Activated naive CD8-positive, alpha-beta T cell treated with anti-CD3 and anti-CD28 coated beads, Interleukin-2, amount 10 ng/mL, durations not matched to agents 7 days and 5 days (primary cell): ENCODE measurements at regions not wholly inside any gene's neighbourhood (a gene's known extent, or its start where the extent isn't known, plus 50 kb on each side); places are given as distances from the start of the nearest gene placed in this dataset.
"Not testable (repeated sequence)": the region's sequence is repeated elsewhere in the genome, so short reads cannot be mapped to it uniquely, and the experiment has no call there.

ENCODE experiments used
- ATAC-seq: fragments of 150-1000 bp; cut with Tn5 transposase; one replicate; pipeline ENCODE4 v1.10.0; 2021; ENCODE audit warnings: low read depth, moderate library complexity
- POLR2A ChIA-PET: fragments of 350-600 bp; sonication (Branson Sonifier 250); formaldehyde crosslinking; loops from one replicate; lab custom pipeline; 2021; ENCODE audit warnings: antibody characterized with exemption; lab: Charles Lee
- DNase-seq: peaks from one replicate; pipeline ENCODE4 v3.0.0; 2021
- H3K27ac Mint-ChIP-seq: one replicate; pipeline ENCODE4 v1.8.0; 2022; ENCODE audit warnings: mild to moderate bottlenecking, mixed read lengths
- H3K27me3 Mint-ChIP-seq: one replicate; pipeline ENCODE4 v1.8.0; 2022; ENCODE audit warnings: mild to moderate bottlenecking, moderate library complexity, mixed read lengths
- H3K36me3 Mint-ChIP-seq: one replicate; pipeline ENCODE4 v1.8.0; 2021; ENCODE audit warnings: mild to moderate bottlenecking, mixed read lengths
- H3K4me1 Mint-ChIP-seq: one replicate; pipeline ENCODE4 v1.8.0; 2021; ENCODE audit warnings: mixed read lengths
- H3K4me3 Mint-ChIP-seq: one replicate; pipeline ENCODE4 v1.8.0; 2022; ENCODE audit warnings: mild to moderate bottlenecking, moderate library complexity, mixed read lengths
- H3K9me3 Mint-ChIP-seq: one replicate; pipeline ENCODE4 v1.8.0; 2021; ENCODE audit warnings: mixed read lengths

DNA sequence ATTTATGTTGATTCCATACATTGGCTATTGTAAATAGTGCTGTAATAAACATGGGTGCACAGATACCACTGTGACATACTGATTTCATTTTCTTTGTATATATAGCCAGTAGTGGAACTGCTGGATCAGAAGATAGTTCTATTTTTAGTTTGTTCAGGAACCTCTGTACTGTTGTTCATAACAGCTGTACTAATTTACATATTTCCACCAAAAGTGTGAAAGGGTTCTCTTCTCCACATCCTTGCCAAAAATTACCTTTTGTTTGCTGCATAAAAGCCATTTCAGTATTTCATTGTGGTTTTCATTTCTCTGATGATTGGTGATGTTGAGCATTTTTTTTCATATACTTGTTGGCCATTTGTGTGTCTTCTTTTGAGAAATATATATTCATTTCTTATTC lies 1962.1 kb downstream of the PCDH9 start:
- Mint-ChIP-seq H3K4me3 (no peak overlapping the region), H3K4me1 (no peaks in the 10 kb centered on the region), H3K27me3 (no peaks in the 10 kb centered on the region), H3K9me3 (peaks cover 5% of the 10 kb centered on the region), H3K27ac (no peak overlapping the region), H3K36me3 (no peaks in the 10 kb centered on the region)
- DNase-seq = no peak
- POLR2A ChIA-PET = no interaction called here
- no peak for ATAC-seq

DNA sequence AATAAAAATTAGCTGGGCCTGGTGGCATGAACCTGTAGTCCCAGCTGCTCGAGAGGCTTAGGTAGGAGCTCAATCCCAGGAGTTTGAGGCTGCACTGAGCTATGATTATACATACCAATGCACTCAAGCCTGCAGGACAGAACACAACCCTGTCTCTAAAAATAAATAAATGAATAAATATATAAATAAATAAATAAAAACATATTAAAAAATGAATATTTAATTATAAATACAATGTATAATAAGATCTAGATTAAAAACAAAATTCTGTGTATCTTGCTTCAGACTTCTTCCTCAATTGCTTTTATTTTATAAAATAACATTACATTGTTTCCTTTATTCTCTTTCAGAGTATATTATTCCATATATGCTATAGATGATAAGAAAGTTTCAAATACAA lies 1964.1 kb downstream of the PCDH9 start:
- DNase-seq = no peak
- H3K27ac Mint-ChIP-seq = no peak overlapping the region
- POLR2A ChIA-PET = no interaction called here
- H3K9me3 Mint-ChIP-seq = peaks cover 5% of the 10 kb centered on the region
- no peaks in the 10 kb centered on the region for H3K27me3 Mint-ChIP-seq
- no peak overlapping the region for H3K4me3 Mint-ChIP-seq
- H3K36me3 Mint-ChIP-seq = no peaks in the 10 kb centered on the region
- H3K4me1 Mint-ChIP-seq = no peaks in the 10 kb centered on the region
- no peak for ATAC-seq

DNA sequence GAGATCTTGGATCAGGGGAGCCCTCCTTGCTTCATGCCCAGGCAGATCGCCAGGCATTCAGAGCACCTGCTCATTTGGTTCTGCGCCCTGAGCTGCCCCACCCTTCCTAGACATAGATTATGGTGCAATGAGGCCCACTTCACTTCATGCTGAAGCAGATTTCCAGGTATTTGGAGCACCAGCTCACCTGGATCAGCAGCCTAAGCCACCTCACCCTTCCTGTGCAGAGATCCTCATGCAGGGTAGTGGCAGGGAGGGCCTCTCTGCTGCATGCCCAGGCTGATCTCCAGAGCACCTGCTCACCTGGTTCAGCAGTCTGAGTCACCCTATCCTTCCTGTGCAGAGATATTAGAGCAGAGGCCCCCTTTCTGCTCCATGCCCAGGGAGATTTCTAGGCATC lies 1966.1 kb downstream of the PCDH9 start:
- DNase-seq (no peak), ATAC-seq (no peak)
- no peak overlapping the region for H3K27ac Mint-ChIP-seq
- H3K27me3 Mint-ChIP-seq = no peaks in the 10 kb centered on the region
- POLR2A ChIA-PET = no interaction called here
- H3K4me3 Mint-ChIP-seq = no peak overlapping the region
- H3K36me3 Mint-ChIP-seq = no peaks in the 10 kb centered on the region
- no peaks in the 10 kb centered on the region for H3K4me1 Mint-ChIP-seq
- H3K9me3 Mint-ChIP-seq = peaks cover 5% of the 10 kb centered on the region

DNA sequence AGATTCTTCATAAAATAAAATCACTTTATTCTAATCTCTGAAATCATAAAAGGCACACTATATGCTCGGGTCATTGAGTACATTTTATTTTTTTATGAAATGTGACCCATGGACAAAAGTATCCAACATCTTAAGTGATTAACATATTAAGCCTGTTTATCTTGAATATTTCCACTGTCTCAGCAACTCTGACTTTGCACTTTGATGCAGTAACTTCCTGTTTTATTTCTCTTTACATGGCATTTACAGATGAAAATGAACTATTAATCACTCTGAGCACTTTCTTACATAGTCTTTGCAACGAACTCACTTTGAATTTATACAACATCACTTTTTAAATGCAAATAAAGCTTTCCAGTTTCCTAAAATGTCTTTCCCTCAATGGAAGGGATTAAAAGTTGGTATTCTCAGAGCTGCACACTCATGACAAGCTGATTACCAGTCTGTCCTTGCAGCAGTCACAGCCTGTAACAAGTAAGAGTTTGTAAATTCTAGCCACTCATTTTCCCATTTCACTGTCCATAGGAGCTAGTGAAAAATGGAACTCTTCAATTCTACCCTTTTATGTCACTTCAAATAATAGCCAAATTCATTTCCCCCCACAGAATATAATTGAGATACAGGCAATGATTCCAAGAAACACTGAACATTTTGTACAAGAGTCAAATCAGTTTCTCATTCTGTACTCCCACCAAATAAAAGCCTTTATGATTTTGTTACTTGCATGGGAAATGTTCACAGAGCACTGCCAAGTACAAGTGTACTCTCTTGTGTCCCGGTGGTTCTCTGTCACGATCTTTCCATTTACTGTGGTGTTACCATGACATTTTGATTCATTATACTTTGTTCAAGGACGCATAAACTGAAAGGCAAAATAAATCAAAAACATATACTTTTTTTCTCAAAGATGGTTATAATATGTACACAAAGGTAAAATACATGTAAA lies 1968.9 kb downstream of the PCDH9 start:
- Mint-ChIP-seq H3K4me1 (no peaks in the 10 kb centered on the region), H3K27ac (no peak overlapping the region)
- DNase-seq = no peak

DNA sequence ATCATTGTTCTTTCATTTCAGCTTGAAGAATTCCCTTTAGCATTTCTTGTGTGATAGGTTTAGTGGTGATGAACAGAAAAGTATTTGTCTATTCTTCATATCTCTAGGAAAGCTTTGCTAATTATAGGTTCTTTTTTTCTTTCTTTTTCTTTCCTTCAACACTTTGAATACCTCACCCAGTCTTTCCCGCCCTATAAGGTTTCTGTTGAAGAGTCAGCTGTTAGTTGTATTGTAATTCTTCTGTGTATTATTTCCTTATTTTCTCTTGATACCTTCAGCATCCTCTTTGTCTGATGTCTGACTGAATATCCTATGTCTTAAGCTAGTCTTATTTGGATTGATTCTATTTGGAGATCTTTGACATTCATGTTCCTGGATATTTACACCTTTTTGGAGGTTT lies 1989.4 kb downstream of the PCDH9 start:
- POLR2A ChIA-PET = no interaction called here
- Mint-ChIP-seq H3K9me3 (peaks cover 2% of the 10 kb centered on the region), H3K27me3 (no peaks in the 10 kb centered on the region), H3K27ac (no peak overlapping the region), H3K4me3 (no peak overlapping the region), H3K4me1 (no peaks in the 10 kb centered on the region), H3K36me3 (no peaks in the 10 kb centered on the region)
- DNase-seq (no peak), ATAC-seq (no peak)

More for the DNA sequence above, 1968.9 kb downstream of the PCDH9 start:
- no peak for ATAC-seq
- Mint-ChIP-seq H3K36me3 (no peaks in the 10 kb centered on the region), H3K27me3 (peaks cover 1% of the 10 kb centered on the region), H3K9me3 (peaks cover 6% of the 10 kb centered on the region), H3K4me3 (no peak overlapping the region)
- POLR2A ChIA-PET = no interaction called here

DNA sequence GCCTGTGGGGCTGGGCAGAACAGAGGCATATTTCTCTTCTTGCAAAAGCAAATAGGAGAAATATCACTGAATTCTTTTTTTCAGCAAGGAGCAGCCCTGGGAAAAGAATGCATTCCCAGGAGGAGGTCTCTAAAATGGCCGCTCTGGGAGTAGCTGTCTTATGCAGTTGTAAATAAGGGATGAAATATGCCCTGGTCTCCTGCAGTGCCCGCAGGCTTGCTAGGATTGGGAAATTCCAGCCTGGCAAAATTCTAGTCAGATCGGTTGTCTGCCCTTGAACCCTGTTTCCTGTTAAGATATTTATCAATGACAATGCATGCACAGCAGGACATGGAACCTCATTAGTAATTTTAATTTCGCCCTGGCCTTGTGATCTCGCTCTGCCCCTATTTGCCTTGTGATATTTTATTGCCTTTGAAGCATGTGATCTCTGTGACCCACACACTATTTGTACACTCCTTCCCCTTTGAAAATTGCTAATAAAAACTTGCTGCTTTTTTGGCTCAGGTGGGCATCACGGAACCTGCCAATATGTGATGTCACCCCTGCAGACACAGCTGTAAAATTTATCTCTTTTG lies 1993.2 kb downstream of the PCDH9 start:
- no peaks in the 10 kb centered on the region for H3K36me3 Mint-ChIP-seq
- H3K4me1 Mint-ChIP-seq = no peaks in the 10 kb centered on the region
- DNase-seq = no peak
- H3K27ac Mint-ChIP-seq = no peak overlapping the region
- ATAC-seq = no peak
- POLR2A ChIA-PET = no interaction called here
- peaks cover 4% of the 10 kb centered on the region for H3K9me3 Mint-ChIP-seq
- no peak overlapping the region for H3K4me3 Mint-ChIP-seq
- no peaks in the 10 kb centered on the region for H3K27me3 Mint-ChIP-seq

DNA sequence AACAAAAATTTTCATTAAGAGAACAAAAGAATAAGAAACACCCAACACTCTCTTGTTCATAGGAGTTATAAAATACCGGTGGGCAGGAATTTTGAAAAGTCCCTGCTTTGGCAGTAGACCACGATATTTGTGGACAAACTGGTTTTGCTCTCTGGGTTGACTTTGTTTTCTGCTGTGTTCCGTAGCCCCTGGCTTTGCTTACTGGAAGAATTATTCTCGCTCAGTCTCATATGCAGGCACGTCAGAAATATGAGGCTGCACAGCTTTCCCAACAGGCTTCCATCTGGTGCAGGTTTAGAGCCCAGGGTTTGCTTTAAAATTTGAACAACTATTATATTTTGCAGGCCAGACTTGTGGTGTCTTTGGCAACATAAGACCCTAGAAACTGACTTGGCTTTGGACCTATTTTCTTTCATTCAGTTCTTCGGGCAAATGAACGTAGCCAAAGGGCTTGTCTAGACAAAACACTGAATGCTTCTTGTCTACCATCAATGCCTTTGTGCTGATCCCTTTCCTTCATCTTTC lies 2012.6 kb downstream of the PCDH9 start:
- Mint-ChIP-seq H3K9me3 (peaks cover 6% of the 10 kb centered on the region), H3K4me1 (no peaks in the 10 kb centered on the region), H3K36me3 (no peaks in the 10 kb centered on the region), H3K27ac (no peak overlapping the region), H3K27me3 (no peaks in the 10 kb centered on the region), H3K4me3 (no peak overlapping the region)
- no peak for ATAC-seq
- POLR2A ChIA-PET = no interaction called here
- no peak for DNase-seq

DNA sequence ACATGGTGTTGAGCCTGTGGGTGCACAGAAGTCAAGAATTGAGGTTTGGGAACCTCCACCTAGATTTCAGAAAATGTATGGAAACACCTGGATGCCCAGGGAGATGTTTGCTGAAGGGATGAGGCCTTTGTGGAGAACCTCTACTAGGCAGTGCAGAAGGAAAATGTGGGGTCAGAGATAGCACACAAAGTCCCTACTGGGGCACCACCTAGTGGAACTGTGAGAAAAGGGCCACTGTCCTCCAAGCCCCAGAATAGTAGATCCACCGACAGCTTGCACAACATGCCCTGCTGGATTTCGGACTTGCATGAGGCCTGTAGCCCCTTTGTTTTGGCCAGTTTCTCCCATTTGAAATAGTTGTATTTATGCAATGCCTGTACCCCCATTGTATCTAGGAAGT lies 2027.3 kb downstream of the PCDH9 start:
- H3K36me3 Mint-ChIP-seq, H3K9me3 Mint-ChIP-seq, H3K4me3 Mint-ChIP-seq, H3K4me1 Mint-ChIP-seq, DNase-seq, ATAC-seq, H3K27ac Mint-ChIP-seq, POLR2A ChIA-PET, H3K27me3 Mint-ChIP-seq: not testable (repeated sequence)

DNA sequence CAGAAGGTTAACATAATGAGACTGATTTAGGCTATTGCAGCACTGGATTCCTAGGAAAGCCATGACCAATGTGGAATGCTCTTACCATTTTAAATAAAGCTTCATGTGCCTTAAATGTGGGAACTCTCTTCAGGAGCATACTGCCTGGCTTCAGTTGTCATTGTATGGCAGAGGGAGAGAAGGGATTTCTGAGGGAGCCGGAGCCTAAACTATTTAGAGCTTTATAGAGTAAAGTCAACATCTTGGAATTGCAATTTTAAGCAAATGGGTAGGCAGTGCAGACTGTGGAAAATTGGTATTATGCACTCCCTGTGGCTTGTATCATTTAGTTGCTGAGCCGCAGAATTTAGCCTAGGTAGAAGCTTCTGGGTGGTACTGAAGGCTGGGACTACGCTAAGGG lies 2041.4 kb downstream of the PCDH9 start:
- DNase-seq (no peak), ATAC-seq (no peak)
- peaks cover 10% of the 10 kb centered on the region for H3K9me3 Mint-ChIP-seq
- no peaks in the 10 kb centered on the region for H3K27me3 Mint-ChIP-seq
- H3K27ac Mint-ChIP-seq = no peak overlapping the region
- H3K36me3 Mint-ChIP-seq = no peaks in the 10 kb centered on the region
- H3K4me3 Mint-ChIP-seq = no peak overlapping the region
- POLR2A ChIA-PET = no interaction called here
- no peaks in the 10 kb centered on the region for H3K4me1 Mint-ChIP-seq

DNA sequence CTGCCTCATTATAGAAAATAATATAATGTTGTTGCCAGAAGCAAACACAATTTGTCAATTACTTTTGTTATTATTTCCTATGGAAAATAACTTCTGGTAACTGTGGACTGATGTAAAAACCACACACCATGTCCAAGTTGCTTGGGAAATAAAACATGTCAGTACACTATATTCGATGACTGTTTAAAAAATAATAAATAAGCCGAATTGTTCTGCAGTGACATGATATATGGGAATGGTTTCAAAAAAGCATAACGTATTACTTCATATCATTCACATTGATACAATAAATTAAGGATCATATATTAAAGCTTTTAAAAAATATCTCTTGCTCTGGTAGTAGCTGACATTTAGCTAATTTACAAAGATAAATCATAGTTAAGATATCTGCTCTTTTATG lies 2062.1 kb downstream of the PCDH9 start:
- POLR2A ChIA-PET = no interaction called here
- H3K27me3 Mint-ChIP-seq = no peaks in the 10 kb centered on the region
- no peaks in the 10 kb centered on the region for H3K4me1 Mint-ChIP-seq
- ATAC-seq = no peak
- H3K27ac Mint-ChIP-seq = no peak overlapping the region
- DNase-seq = no peak
- no peaks in the 10 kb centered on the region for H3K36me3 Mint-ChIP-seq
- H3K9me3 Mint-ChIP-seq = no peaks in the 10 kb centered on the region
- no peak overlapping the region for H3K4me3 Mint-ChIP-seq

DNA sequence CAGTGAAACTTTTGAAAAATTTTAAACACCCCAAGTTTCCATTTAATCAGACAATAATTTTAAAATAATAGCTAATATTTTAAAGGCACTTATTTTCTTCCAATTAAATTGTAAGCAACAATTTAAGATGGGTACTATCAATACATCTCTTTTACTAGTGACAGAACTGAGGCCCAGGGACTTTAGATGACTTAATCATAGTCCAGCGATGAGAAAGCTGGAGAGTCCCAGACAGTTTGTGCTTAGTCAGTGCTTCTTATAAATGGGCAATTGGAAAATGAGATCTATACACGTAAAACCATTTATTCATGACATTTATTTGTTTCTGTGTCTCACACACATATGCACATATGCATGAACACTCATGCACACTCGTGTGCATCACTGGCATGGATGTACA lies 2063.5 kb downstream of the PCDH9 start:
- Mint-ChIP-seq H3K27me3 (no peaks in the 10 kb centered on the region), H3K36me3 (no peaks in the 10 kb centered on the region), H3K4me3 (no peak overlapping the region)

DNA sequence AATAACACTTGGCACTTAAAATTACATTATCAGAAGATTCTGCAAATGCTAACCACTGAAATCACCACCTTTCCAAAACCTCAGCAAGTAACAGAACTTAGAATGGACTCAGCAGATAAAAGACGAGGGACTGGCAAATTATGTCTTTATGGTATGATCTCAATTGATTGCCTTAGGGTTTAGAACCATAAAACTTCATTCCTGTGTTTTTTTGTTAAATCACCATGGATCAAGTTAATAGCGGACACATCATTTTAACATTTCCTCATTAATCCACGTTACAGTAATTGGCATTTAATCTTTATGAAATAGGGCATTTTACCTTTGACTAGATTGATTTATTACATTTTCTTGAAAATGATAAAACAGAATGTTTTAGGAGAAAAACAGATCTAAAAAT lies 2070.3 kb downstream of the PCDH9 start:
- POLR2A ChIA-PET = no interaction called here
- H3K4me1 Mint-ChIP-seq = no peaks in the 10 kb centered on the region
- no peaks in the 10 kb centered on the region for H3K36me3 Mint-ChIP-seq
- ATAC-seq = no peak
- H3K27ac Mint-ChIP-seq = no peak overlapping the region
- no peaks in the 10 kb centered on the region for H3K27me3 Mint-ChIP-seq
- H3K9me3 Mint-ChIP-seq = no peaks in the 10 kb centered on the region
- no peak for DNase-seq
- no peak overlapping the region for H3K4me3 Mint-ChIP-seq

More for the DNA sequence above, 2063.5 kb downstream of the PCDH9 start:
- no peaks in the 10 kb centered on the region for H3K9me3 Mint-ChIP-seq
- DNase-seq (no peak), ATAC-seq (no peak)
- no peak overlapping the region for H3K27ac Mint-ChIP-seq
- POLR2A ChIA-PET = no interaction called here
- H3K4me1 Mint-ChIP-seq = no peaks in the 10 kb centered on the region

DNA sequence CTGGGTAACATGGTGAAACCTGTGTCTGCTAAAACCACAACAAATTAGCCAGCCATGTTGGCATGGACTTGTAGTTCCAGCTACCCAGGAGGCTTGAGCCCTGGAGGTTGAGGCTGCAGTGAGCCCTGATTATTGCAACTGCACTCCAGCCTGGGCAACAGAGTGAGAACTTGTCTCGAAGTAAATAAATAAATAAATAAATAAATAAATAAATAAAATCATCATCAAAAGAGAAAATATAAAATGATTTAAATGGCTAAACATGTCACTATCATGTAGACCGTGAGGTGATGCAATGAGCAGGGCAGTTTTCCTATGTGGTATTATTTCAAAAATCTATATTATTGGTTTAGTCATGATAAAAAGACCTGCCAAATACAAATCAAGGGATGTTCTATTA lies 2074.3 kb downstream of the PCDH9 start:
- Mint-ChIP-seq H3K27ac (no peak overlapping the region), H3K9me3 (peaks cover 2% of the 10 kb centered on the region), H3K4me1 (peaks cover 3% of the 10 kb centered on the region), H3K36me3 (no peaks in the 10 kb centered on the region), H3K27me3 (no peaks in the 10 kb centered on the region), H3K4me3 (no peak overlapping the region)
- ATAC-seq = no peak
- POLR2A ChIA-PET = no interaction called here
- DNase-seq = no peak
